Neutrophil (primary cell): ENCODE measurements at regions not wholly inside any gene's neighbourhood (a gene's known extent, or its start where the extent isn't known, plus 50 kb on each side); places are given as distances from the start of the nearest gene placed in this dataset.

Source experiments
- H3K27ac ChIP-seq: fragments of 200-600 bp; sonication (generic); 2 replicates; pipeline ENCODE4 v1.5.1; 2016; ENCODE audit warnings: mild to moderate bottlenecking, moderate library complexity
- H3K27me3 ChIP-seq: fragments of 200-600 bp; sonication (generic); 2 replicates; pipeline ENCODE4 v1.6.0; 2016; ENCODE audit warnings: mild to moderate bottlenecking
- H3K36me3 ChIP-seq: fragments of 200-600 bp; sonication (generic); 2 replicates; pipeline ENCODE4 v1.5.1; 2017
- H3K4me1 ChIP-seq, 2 experiments: fragments of 200-600 bp in 1 of 2; sonication (generic) in 1 of 2; 1 replicate in 1 of 2; 2 replicates in 1 of 2; pipeline versions ENCODE4 v1.5.1 to v1.6.1; 2013 to 2016; ENCODE audit warnings: low read depth in 1 of 2, low read length in 1 of 2, mild to moderate bottlenecking in 1 of 2, moderate library complexity in 1 of 2; ENCODE audit not compliant: control insufficient read depth in 1 of 2, insufficient read depth in 1 of 2
- H3K4me3 ChIP-seq, 2 experiments: fragments of 200-600 bp in 1 of 2; sonication (generic) in 1 of 2; 1 replicate in 1 of 2; 2 replicates in 1 of 2; pipeline ENCODE4 v1.5.1; 2013 to 2016; ENCODE audit warnings: low read depth in 1 of 2, low read length in 1 of 2, mild to moderate bottlenecking in 1 of 2, moderate library complexity in 1 of 2
- H3K9me3 ChIP-seq: fragments of 200-600 bp; sonication (generic); 2 replicates; pipeline ENCODE4 v1.5.1; 2016
- CTCF ChIP-seq: fragments of 200-600 bp; sonication (generic); IDR thresholded peaks from 2 replicates; pipeline ENCODE4 v1.5.1; 2016; ENCODE audit warnings: antibody characterized with exemption

DNA sequence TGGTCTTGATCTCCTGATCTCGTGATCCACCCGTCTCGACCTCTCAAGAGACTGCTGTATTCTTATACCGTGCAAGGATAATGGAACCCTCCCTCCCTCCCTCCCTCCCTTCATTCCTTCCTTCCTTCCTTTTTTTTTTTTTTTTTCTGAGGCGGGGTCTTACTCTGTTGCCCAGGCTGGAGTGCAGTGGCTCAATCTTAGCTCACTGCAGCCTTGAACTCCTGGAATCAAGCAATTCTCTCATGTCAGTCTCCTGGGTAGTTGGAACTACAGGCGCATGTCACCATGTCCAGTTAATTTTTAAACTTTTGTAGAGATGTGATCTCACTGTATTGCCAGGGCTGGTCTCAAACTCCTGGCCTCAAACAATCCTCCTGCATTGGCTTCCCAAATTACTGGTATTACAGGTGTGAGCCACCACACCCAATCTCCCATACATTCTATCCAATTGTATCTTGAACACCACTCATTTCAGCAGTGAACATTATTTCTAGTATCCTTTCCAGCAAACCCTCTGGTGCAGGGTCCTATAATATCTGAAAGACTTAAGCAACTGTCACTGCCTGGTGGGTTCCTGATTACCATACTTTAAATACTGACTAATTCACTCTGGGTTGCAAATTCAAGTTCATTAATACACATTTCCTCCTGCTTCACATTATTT is 210.0 kb upstream of the ZNF217 start:
- H3K27ac ChIP-seq: no peak overlapping the region
- H3K4me1 ChIP-seq: no peaks in the 10 kb centered on the region
- no peaks in the 10 kb centered on the region for H3K36me3 ChIP-seq
- H3K27me3 ChIP-seq: no peaks in the 10 kb centered on the region
- no peak overlapping the region for H3K4me3 ChIP-seq
- TF ChIP-seq CTCF: no peak
- H3K9me3 ChIP-seq: no peaks in the 10 kb centered on the region

DNA sequence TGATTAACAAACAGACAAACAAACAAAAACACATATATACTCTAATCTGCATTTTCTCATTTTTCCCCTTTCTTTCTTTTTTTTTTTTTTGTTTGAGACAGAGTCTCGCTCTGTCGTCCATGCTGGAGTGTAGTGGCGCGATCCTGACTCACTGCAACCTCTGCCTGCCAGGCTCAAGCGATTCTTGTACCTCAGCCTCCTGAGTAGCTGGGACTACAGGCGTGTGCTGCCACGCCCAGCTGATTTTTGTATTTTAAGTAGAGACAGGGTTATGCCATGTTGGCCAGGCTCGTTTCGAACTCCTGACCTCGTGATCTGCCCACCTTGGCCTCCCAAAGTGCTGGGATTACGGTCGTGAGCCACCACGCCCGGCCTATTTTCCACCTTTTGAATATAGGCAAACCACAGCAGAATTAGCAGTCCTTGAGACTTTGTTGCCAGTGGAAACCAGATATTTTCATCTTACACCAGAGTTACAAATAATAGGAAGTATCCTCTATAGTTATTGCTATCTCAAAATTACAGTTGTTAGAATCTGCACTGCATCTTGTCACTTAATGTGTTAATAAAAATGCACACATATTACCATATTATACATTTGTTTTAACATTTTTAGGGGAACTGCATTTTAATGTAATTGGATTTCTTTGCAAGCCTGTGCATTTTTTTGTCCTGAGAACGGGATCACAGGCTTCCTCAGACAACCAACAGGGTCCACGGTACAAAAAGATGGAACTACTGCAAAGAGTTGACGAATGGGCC is 208.2 kb upstream of the ZNF217 start:
- H3K36me3 ChIP-seq: no peaks in the 10 kb centered on the region
- TF ChIP-seq CTCF: no peak
- H3K9me3 ChIP-seq: no peaks in the 10 kb centered on the region
- no peak overlapping the region for H3K4me3 ChIP-seq
- no peaks in the 10 kb centered on the region for H3K27me3 ChIP-seq
- H3K27ac ChIP-seq: no peak overlapping the region
- H3K4me1 ChIP-seq: no peaks in the 10 kb centered on the region

DNA sequence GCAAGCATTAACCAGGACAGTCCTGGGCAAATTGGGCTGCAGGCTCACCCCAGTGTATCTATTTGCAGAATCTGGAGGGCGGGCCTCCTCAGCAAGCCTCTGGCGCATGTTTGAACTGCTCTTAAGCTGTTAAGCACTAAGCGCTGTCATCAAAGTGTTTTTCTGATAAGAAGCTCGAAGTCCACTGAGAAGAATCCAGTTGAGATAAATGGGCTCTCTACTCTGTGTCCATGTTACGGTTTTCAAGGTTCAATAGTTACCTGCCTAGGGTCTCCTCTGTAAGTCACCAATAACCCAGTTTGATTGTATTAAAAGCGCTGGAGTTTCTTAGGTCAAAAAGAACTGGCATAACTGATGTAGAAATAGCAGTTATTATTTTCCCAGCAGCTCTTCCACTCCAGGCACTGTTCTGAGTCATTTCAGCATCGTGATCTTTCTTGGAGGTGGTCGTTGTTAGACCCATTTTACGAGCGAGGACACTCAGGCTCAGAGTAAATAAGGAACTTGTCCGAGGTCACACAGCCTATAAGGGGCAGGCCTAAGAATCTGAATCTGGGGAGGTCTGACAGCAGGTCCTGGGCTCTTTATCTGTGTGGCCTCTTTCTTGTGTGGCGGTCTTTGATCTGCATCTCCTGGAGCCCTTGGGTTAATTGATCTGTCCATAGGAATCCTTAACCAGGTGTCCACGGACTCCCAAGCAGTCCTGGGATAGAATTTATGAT is 207.4 kb upstream of the ZNF217 start:
- no peaks in the 10 kb centered on the region for H3K4me1 ChIP-seq
- H3K9me3 ChIP-seq: no peaks in the 10 kb centered on the region
- H3K27ac ChIP-seq: no peak overlapping the region
- no peaks in the 10 kb centered on the region for H3K27me3 ChIP-seq
- H3K36me3 ChIP-seq: no peaks in the 10 kb centered on the region
- no peak overlapping the region for H3K4me3 ChIP-seq
- no peak for TF ChIP-seq CTCF

DNA sequence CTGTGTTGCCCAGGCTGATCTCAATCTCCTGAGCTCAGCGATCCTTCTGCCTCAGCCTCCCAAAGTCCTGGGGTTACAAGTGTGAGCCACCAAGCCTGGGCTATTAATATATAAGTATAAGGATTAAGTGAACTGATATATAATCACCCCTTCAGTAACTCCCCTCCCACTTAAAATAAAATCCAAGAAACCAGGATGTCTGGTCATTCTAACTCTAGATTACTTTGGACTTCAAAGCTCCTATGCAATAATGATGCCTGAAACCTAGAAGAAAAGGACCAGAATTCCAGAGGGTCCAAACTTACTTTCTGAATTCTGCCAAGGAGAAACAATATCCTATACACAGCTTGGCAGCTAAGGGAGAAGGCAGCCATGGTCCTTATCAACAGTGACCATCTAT is 206.8 kb upstream of the ZNF217 start:
- Histone ChIP-seq H3K27ac (no peak overlapping the region), H3K27me3 (no peaks in the 10 kb centered on the region), H3K4me1 (no peaks in the 10 kb centered on the region), H3K9me3 (no peaks in the 10 kb centered on the region), H3K36me3 (no peaks in the 10 kb centered on the region), H3K4me3 (no peak overlapping the region)
- no peak for TF ChIP-seq CTCF

DNA sequence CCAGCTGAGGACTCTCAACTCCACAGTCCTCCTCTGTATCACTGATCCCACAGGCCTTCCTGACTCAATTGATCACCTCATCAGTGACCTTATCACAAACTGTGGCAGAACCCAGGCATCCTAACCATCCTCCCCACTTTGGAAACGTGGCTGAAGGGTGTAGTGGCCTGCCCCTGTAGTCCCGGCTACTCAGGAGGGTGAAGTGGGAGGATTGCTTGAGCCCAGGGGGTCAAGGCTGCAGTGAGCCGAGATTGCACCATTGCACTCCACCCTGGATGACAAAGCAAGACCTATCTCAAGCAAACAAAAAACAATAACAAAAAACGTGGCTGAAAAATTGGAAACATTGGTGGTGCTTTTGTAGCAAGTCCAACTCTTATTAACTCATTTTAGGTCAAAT is 203.4 kb upstream of the ZNF217 start:
- no peak overlapping the region for H3K27ac ChIP-seq
- no peaks in the 10 kb centered on the region for H3K27me3 ChIP-seq
- H3K4me3 ChIP-seq: no peak overlapping the region
- no peak for TF ChIP-seq CTCF
- H3K9me3 ChIP-seq: no peaks in the 10 kb centered on the region
- no peaks in the 10 kb centered on the region for H3K36me3 ChIP-seq
- H3K4me1 ChIP-seq: no peaks in the 10 kb centered on the region
